ENCODE measurements at regions not wholly inside any gene's neighbourhood (a gene's known extent, or its start where the extent isn't known, plus 50 kb on each side); places are given as distances from the start of the nearest gene placed in this dataset.
"Not testable (repeated sequence)": the region's sequence is repeated elsewhere in the genome, so short reads cannot be mapped to it uniquely, and the experiment has no call there.

DNA sequence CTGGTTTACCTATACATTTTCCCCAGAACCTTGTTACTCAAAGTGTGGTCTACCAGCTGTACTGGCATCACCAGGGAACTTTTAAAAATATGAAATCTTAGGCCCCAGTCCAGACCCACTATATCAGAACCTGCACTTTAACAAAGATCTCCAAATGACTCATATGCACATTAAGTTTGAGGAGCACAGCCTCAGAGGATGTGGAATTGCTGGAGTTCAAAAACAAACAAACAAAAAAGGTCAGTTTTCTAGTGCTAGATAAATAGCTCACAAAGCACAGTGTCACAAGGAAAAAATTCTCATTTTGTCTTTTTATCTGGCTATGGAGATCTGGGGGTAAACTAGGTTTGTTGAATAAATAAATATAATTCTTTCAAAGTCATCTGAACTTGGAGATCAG is 68.9 kb upstream of the ANKRD55 start:
- no peaks in the 10 kb centered on the region for H3K4me1 ChIP-seq
- H3K4me3 ChIP-seq: no peak overlapping the region
- intact Hi-C loops (cut with DNase I): no loop called here
- no peaks in the 10 kb centered on the region for H3K27me3 ChIP-seq
- H3K36me3 ChIP-seq: no peaks in the 10 kb centered on the region
- DNase-seq (no peak), ATAC-seq (no peak)
- TF ChIP-seq, protein P1, sequence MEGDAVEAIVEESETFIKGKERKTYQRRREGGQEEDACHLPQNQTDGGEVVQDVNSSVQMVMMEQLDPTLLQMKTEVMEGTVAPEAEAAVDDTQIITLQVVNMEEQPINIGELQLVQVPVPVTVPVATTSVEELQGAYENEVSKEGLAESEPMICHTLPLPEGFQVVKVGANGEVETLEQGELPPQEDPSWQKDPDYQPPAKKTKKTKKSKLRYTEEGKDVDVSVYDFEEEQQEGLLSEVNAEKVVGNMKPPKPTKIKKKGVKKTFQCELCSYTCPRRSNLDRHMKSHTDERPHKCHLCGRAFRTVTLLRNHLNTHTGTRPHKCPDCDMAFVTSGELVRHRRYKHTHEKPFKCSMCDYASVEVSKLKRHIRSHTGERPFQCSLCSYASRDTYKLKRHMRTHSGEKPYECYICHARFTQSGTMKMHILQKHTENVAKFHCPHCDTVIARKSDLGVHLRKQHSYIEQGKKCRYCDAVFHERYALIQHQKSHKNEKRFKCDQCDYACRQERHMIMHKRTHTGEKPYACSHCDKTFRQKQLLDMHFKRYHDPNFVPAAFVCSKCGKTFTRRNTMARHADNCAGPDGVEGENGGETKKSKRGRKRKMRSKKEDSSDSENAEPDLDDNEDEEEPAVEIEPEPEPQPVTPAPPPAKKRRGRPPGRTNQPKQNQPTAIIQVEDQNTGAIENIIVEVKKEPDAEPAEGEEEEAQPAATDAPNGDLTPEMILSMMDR (IDR thresholded peaks at IDR 0.05): no peak
- no peak overlapping the region for H3K27ac ChIP-seq
- H3K9me3 ChIP-seq: peaks cover 6% of the 10 kb centered on the region

DNA sequence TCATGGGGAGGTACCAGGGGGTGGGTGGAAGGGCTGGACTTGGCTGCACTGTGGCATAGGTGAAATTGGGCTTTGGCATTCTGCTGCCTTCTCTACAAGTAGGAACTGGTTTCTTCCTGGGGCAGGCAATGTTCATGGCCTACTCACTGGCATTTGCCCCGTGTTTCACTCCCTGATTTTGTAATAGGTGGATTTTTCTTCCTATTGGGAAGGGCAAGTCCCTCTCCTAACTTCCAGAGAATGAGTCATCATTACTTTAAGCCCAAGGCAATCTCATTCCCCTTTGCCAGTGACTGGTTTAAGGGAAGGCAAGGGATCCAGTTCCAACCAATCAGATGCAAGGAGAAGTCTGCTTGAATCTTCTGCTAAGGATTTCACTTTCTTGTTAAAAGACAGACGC is 67.9 kb upstream of the ANKRD55 start:
- H3K4me3 ChIP-seq: no peak overlapping the region
- H3K9me3 ChIP-seq: peaks cover 2% of the 10 kb centered on the region
- H3K36me3 ChIP-seq: no peaks in the 10 kb centered on the region
- intact Hi-C loops (cut with DNase I): no loop called here
- no peaks in the 10 kb centered on the region for H3K4me1 ChIP-seq
- DNase-seq (no peak), ATAC-seq (peak; percentile 50)
- no peak overlapping the region for H3K27ac ChIP-seq
- H3K27me3 ChIP-seq: no peaks in the 10 kb centered on the region
- TF ChIP-seq, protein P1 (IDR thresholded peaks at IDR 0.05): no peak

DNA sequence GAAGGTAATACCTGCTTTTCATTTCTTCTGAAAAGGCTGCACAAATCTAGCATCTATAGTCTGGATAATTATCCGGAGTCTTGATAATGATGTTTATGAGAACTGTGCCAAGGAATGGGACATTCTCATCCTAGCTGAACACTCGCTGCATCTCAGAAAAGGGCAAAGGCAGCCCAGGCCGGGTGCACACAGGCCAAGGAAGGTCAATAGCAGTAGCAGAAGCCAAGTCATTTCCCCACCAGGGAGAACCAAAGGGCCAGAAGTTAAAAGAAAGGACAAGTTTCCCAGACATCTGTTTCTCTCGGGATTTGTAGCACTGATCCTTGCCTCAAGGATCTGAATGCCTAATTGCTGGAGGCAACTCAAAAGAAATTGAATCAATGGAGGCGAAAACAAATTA is 66.1 kb upstream of the ANKRD55 start:
- Histone ChIP-seq H3K4me3 (no peak overlapping the region), H3K36me3 (no peaks in the 10 kb centered on the region), H3K27me3 (no peaks in the 10 kb centered on the region), H3K4me1 (no peaks in the 10 kb centered on the region), H3K9me3 (no peaks in the 10 kb centered on the region), H3K27ac (no peak overlapping the region)
- DNase-seq (no peak), ATAC-seq (no peak)
- TF ChIP-seq, protein P1 (IDR thresholded peaks at IDR 0.05): no peak
- intact Hi-C loops (cut with DNase I): no loop called here

DNA sequence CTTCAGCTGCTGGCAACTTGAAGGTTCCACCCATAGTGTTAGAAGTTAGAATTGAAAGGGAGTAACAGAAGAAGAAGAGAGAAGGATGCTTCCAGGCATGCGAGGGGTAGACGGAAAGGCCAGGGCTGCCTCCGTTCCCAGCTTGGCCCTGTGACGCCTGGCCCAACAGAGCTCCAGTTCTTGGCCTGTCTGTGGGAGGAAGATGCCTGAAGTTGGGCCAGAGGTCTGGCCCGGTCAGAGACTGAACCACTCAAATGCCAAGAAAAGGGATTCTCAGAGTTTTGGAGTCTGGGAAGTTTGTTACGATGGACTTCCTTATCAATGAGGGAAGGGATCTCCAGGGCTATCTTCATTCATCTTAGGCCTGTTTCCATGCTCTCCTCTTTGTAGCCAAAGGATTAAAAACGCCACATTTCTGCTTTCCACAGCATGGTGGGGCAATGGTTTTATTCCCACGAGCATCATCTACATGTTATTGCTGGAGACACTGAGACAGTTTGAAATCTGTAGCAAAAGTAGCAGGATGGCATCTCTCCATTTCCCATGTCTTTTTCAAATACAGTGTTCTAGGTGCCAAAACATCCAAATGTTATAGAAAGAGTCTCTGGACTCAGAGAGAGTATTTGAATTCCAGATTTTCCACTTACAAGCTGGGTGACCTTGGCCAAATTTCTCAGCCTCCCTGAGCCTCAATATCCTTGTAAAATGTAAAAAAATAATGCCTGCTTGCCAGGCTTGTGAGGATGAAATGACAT is 65.4 kb upstream of the ANKRD55 start:
- ATAC-seq (peak; percentile 46), DNase-seq (no peak)
- Histone ChIP-seq H3K4me3 (no peak overlapping the region), H3K36me3 (no peaks in the 10 kb centered on the region), H3K27me3 (no peaks in the 10 kb centered on the region), H3K4me1 (no peaks in the 10 kb centered on the region), H3K9me3 (no peaks in the 10 kb centered on the region), H3K27ac (no peak overlapping the region)
- TF ChIP-seq, protein P1 (IDR thresholded peaks at IDR 0.05): no peak
- intact Hi-C loops (cut with DNase I): no loop called here

DNA sequence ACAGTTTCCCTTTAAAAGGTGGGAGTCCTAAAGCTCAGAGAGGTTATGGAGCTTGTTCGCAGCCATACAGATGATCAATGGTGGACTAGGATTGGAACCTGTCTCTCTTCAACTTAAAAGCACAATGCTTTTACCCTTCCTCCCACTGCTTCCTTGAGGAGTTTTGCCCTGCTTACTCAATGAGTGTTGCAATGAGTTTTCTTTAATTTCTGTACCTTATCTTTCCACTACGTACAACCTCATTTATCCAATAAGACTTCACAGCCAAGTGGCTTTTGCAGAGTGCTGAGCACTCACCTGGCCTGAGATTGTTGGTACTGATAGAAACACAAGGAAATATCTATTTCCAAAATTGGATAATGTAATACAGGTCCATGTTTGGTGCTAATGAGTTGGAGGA is 64.7 kb upstream of the ANKRD55 start:
- H3K4me3 ChIP-seq: no peak overlapping the region
- no peaks in the 10 kb centered on the region for H3K27me3 ChIP-seq
- no peak for ATAC-seq
- intact Hi-C loops (cut with DNase I): no loop called here
- H3K9me3 ChIP-seq: no peaks in the 10 kb centered on the region
- no peaks in the 10 kb centered on the region for H3K4me1 ChIP-seq
- TF ChIP-seq, protein P1 (IDR thresholded peaks at IDR 0.05): no peak
- H3K27ac ChIP-seq: no peak overlapping the region
- H3K36me3 ChIP-seq: no peaks in the 10 kb centered on the region
- no peak for DNase-seq

DNA sequence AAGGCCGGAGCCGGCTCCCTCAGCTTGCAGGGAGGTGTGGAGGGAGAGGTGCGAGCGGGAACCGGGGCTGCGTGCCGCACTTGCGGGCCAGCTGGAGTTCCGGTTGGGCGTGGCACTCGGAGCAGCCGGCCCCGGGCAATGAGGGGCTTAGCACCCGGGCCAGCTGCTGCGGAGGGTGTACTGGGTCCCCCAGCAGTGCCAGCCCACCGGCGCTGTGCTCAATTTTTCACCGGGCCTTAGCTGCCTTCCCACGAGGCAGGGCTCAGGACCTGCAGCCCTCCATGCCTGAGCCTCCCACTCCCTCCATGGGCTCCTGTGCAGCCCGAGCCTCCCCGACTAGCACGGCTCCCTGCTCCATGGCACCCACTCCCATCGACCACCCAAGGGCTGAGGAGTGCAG is 62.2 kb upstream of the ANKRD55 start:
- H3K9me3 ChIP-seq; H3K4me1 ChIP-seq; H3K27ac ChIP-seq; DNase-seq; H3K4me3 ChIP-seq; H3K27me3 ChIP-seq; intact Hi-C loops (cut with DNase I); ATAC-seq; H3K36me3 ChIP-seq: not testable (repeated sequence)

Data from upper lobe of right lung (tissue), 1 donor.